CD4-positive, CD25-positive, alpha-beta regulatory T cell (primary cell): ENCODE measurements at regions not wholly inside any gene's neighbourhood (a gene's known extent, or its start where the extent isn't known, plus 50 kb on each side); places are given as distances from the start of the nearest gene placed in this dataset.
"Not testable (repeated sequence)": the region's sequence is repeated elsewhere in the genome, so short reads cannot be mapped to it uniquely, and the experiment has no call there.

Experiments
- ATAC-seq, 2 donors: fragments of 150-1000 bp; cut with Tn5 transposase; one replicate each; pipeline ENCODE4 v1.10.0; 2021; ENCODE audit warnings: low read depth in 2 of 2, moderate number of reproducible peaks in 2 of 2, moderate library complexity in 1 of 2
- DNase-seq, 3 donors: peaks; one replicate each; pipeline versions ENCODE4 v3.0.0 to v3.0.0-alpha.2; 2012 to 2022; ENCODE audit warnings: mixed read lengths in 1 of 3
- H3K27ac ChIP-seq: one replicate; pipeline ENCODE4 v1.7.0; 2013; ENCODE audit warnings: mild to moderate bottlenecking, low read length; ENCODE audit not compliant: insufficient read depth, poor library complexity, severe bottlenecking
- H3K27me3 ChIP-seq: one replicate; pipeline ENCODE4 v1.7.0; 2013; ENCODE audit warnings: low read length; ENCODE audit not compliant: control insufficient read depth, insufficient read depth
- H3K36me3 ChIP-seq: one replicate; pipeline ENCODE4 v1.7.0; 2013; ENCODE audit warnings: mild to moderate bottlenecking, low read length, moderate library complexity; ENCODE audit not compliant: control insufficient read depth, insufficient read depth
- H3K4me1 ChIP-seq: 2 replicates; pipeline ENCODE4 v1.7.0; 2013; ENCODE audit warnings: mild to moderate bottlenecking, low read length; ENCODE audit not compliant: insufficient read depth, control insufficient read depth, poor library complexity, severe bottlenecking
- H3K4me3 ChIP-seq: one replicate; pipeline ENCODE4 v1.7.0; 2013; ENCODE audit warnings: low read depth, mild to moderate bottlenecking, low read length, moderate library complexity
- H3K9me3 ChIP-seq, 2 experiments: 1 replicate in 1 of 2; 2 replicates in 1 of 2; pipeline ENCODE4 v1.7.0; 2013; ENCODE audit warnings: low read length in 2 of 2, mild to moderate bottlenecking in 1 of 2, moderate library complexity in 1 of 2; ENCODE audit not compliant: control insufficient read depth in 2 of 2
- H3K27ac Mint-ChIP-seq, 3 donors: one replicate each; pipeline ENCODE4 v1.8.0; 2020 to 2022; ENCODE audit warnings: mild to moderate bottlenecking in 3 of 3, mixed read lengths in 3 of 3, moderate library complexity in 2 of 3
- H3K27me3 Mint-ChIP-seq: one replicate; pipeline ENCODE4 v1.8.0; 2022; ENCODE audit warnings: mild to moderate bottlenecking, mixed read lengths
- H3K36me3 Mint-ChIP-seq: one replicate; pipeline ENCODE4 v1.8.0; 2020; ENCODE audit warnings: mixed read lengths
- H3K4me1 Mint-ChIP-seq, 4 donors: one replicate each; pipeline ENCODE4 v1.8.0; 2020 to 2022; ENCODE audit warnings: mixed read lengths in 4 of 4, mild to moderate bottlenecking in 1 of 4
- H3K4me3 Mint-ChIP-seq, 4 donors: one replicate each; pipeline ENCODE4 v1.8.0; 2020 to 2022; ENCODE audit warnings: mild to moderate bottlenecking in 4 of 4, mixed read lengths in 4 of 4, moderate library complexity in 3 of 4
- H3K9me3 Mint-ChIP-seq, 7 donors: one replicate each; pipeline ENCODE4 v1.8.0; 2020 to 2022; ENCODE audit warnings: mixed read lengths in 7 of 7, mild to moderate bottlenecking in 3 of 7, moderate library complexity in 2 of 7

GRCh38 chr2:83002706-83003105 lies 1456.4 kb downstream of the SUCLG1 start:
- no peaks in the 10 kb centered on the region for H3K9me3 ChIP-seq
- Mint-ChIP-seq H3K9me3 (peaks cover 0 to 8% (median 0%) of the 10 kb centered on the region in 7 donors), H3K27me3 (no peaks in the 10 kb centered on the region), H3K4me3 (no peak overlapping the region), H3K36me3 (no peaks in the 10 kb centered on the region), H3K4me1 (no peaks in the 10 kb centered on the region), H3K27ac (no peak overlapping the region)
- H3K4me3 ChIP-seq, result no peak overlapping the region
- no peaks in the 10 kb centered on the region for H3K36me3 ChIP-seq
- DNase-seq (no peak), ATAC-seq (no peak)
- no peak overlapping the region for H3K27ac ChIP-seq
- no peaks in the 10 kb centered on the region for H3K27me3 ChIP-seq
- no peaks in the 10 kb centered on the region for H3K4me1 ChIP-seq

- Mint-ChIP-seq H3K4me1 (no peaks in the 10 kb centered on the region), H3K27me3 (no peaks in the 10 kb centered on the region), H3K36me3 (no peaks in the 10 kb centered on the region), H3K4me3 (no peak overlapping the region), H3K9me3 (peaks cover 0 to 14% (median under 1%) of the 10 kb centered on the region in 7 donors), H3K27ac (no peak overlapping the region)
- no peak for ATAC-seq
- H3K4me1 ChIP-seq, result no peaks in the 10 kb centered on the region
- no peaks in the 10 kb centered on the region for H3K27me3 ChIP-seq
- H3K36me3 ChIP-seq, result no peaks in the 10 kb centered on the region
- no peaks in the 10 kb centered on the region for H3K9me3 ChIP-seq
- no peak overlapping the region for H3K27ac ChIP-seq
- no peak overlapping the region for H3K4me3 ChIP-seq
- no peak for DNase-seq
Measured at GRCh38 chr2:82998781-82999180, 1460.3 kb downstream of the SUCLG1 start.

- Histone ChIP-seq H3K36me3 (no peaks in the 10 kb centered on the region), H3K4me1 (no peaks in the 10 kb centered on the region), H3K9me3 (peaks cover 0 to 2% of the 10 kb centered on the region in 2 experiments), H3K4me3 (no peak overlapping the region), H3K27ac (no peak overlapping the region), H3K27me3 (no peaks in the 10 kb centered on the region)
- H3K4me1 Mint-ChIP-seq, result no peaks in the 10 kb centered on the region
- no peaks in the 10 kb centered on the region for H3K36me3 Mint-ChIP-seq
- no peak overlapping the region for H3K27ac Mint-ChIP-seq
- H3K9me3 Mint-ChIP-seq, result peaks cover 0 to 25% (median 8%) of the 10 kb centered on the region in 7 donors
- DNase-seq (no peak), ATAC-seq (no peak)
- H3K27me3 Mint-ChIP-seq, result no peaks in the 10 kb centered on the region
- H3K4me3 Mint-ChIP-seq, result no peak overlapping the region
Measured at GRCh38 chr2:82996217-82996616, 1462.9 kb downstream of the SUCLG1 start.

GRCh38 chr2:82994151-82994550 lies 1464.9 kb downstream of the SUCLG1 start:
- no peak overlapping the region for H3K27ac ChIP-seq
- H3K4me1 Mint-ChIP-seq, result no peaks in the 10 kb centered on the region
- no peaks in the 10 kb centered on the region for H3K27me3 ChIP-seq
- H3K4me1 ChIP-seq, result no peaks in the 10 kb centered on the region
- ATAC-seq (no peak), DNase-seq (no peak)
- H3K9me3 Mint-ChIP-seq, result peaks cover 1 to 32% (median 10%) of the 10 kb centered on the region in 7 donors
- H3K4me3 Mint-ChIP-seq, result no peak overlapping the region
- H3K27ac Mint-ChIP-seq, result no peak overlapping the region
- no peaks in the 10 kb centered on the region for H3K36me3 Mint-ChIP-seq
- no peaks in the 10 kb centered on the region for H3K27me3 Mint-ChIP-seq
- no peaks in the 10 kb centered on the region for H3K36me3 ChIP-seq
- H3K9me3 ChIP-seq, result peaks cover 0 to 2% of the 10 kb centered on the region in 2 experiments
- H3K4me3 ChIP-seq, result no peak overlapping the region

GRCh38 chr2:82993609-82994008 lies 1465.5 kb downstream of the SUCLG1 start:
- Mint-ChIP-seq H3K4me3 (no peak overlapping the region), H3K27me3 (no peaks in the 10 kb centered on the region), H3K9me3 (peaks cover 1 to 32% (median 8%) of the 10 kb centered on the region in 7 donors)

DNA sequence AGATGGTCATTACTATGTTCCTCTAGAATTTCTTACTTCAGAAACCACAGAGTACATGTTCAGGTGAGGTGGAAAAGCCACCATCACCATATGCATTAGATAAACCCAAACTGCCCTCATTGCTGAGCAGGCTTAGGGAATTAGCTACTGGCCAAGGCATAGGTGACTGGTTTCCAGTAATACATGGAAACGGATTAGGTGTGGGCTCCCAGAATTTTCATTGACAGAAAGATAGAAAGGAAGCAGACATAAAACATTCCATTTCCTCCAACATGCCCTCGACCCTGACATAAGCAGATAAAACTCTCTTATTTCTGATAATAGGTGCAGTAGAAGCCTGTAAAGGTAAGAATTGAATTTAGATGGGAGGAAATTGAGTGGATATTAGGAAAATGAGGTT lies 1466.1 kb downstream of the SUCLG1 start:
- peaks cover 0 to 2% of the 10 kb centered on the region in 2 experiments for H3K9me3 ChIP-seq
- DNase-seq (no peak), ATAC-seq (no peak)
- H3K27me3 ChIP-seq, result no peaks in the 10 kb centered on the region
- Mint-ChIP-seq H3K27ac (no peak overlapping the region), H3K9me3 (peaks cover 1 to 32% (median 8%) of the 10 kb centered on the region in 7 donors), H3K27me3 (no peaks in the 10 kb centered on the region), H3K36me3 (no peaks in the 10 kb centered on the region), H3K4me3 (no peak overlapping the region), H3K4me1 (no peaks in the 10 kb centered on the region)
- no peaks in the 10 kb centered on the region for H3K4me1 ChIP-seq
- no peaks in the 10 kb centered on the region for H3K36me3 ChIP-seq
- H3K4me3 ChIP-seq, result no peak overlapping the region
- no peak overlapping the region for H3K27ac ChIP-seq

More at GRCh38 chr2:82993609-82994008, 1465.5 kb downstream of the SUCLG1 start:
- Histone ChIP-seq H3K36me3 (no peaks in the 10 kb centered on the region), H3K27ac (no peak overlapping the region), H3K4me3 (no peak overlapping the region), H3K27me3 (no peaks in the 10 kb centered on the region), H3K4me1 (no peaks in the 10 kb centered on the region), H3K9me3 (peaks cover 0 to 2% of the 10 kb centered on the region in 2 experiments)
- no peaks in the 10 kb centered on the region for H3K4me1 Mint-ChIP-seq
- no peak overlapping the region for H3K27ac Mint-ChIP-seq
- H3K36me3 Mint-ChIP-seq, result no peaks in the 10 kb centered on the region
- ATAC-seq (no peak), DNase-seq (no peak)

GRCh38 chr2:82987706-82988105 lies 1471.4 kb downstream of the SUCLG1 start:
- not testable (repeated sequence) for DNase-seq

GRCh38 chr2:82986899-82987298 lies 1472.2 kb downstream of the SUCLG1 start:
- Histone ChIP-seq H3K36me3 (no peaks in the 10 kb centered on the region), H3K27ac (no peak overlapping the region), H3K4me3 (no peak overlapping the region), H3K9me3 (peaks cover 5 to 6% of the 10 kb centered on the region in 2 experiments), H3K27me3 (no peaks in the 10 kb centered on the region), H3K4me1 (no peaks in the 10 kb centered on the region)
- Mint-ChIP-seq H3K27me3 (no peaks in the 10 kb centered on the region), H3K9me3 (peaks cover 3 to 31% (median 7%) of the 10 kb centered on the region in 7 donors), H3K27ac (no peak overlapping the region), H3K4me3 (no peak overlapping the region), H3K36me3 (no peaks in the 10 kb centered on the region), H3K4me1 (no peaks in the 10 kb centered on the region)
- ATAC-seq (no peak), DNase-seq (no peak)

More at GRCh38 chr2:82987706-82988105, 1471.4 kb downstream of the SUCLG1 start:
- H3K9me3 ChIP-seq, H3K4me3 Mint-ChIP-seq, H3K4me3 ChIP-seq, H3K4me1 ChIP-seq, H3K27ac Mint-ChIP-seq, H3K27me3 Mint-ChIP-seq, H3K27ac ChIP-seq, H3K36me3 ChIP-seq, ATAC-seq, H3K36me3 Mint-ChIP-seq, H3K27me3 ChIP-seq, H3K4me1 Mint-ChIP-seq: not testable (repeated sequence)
- peaks cover 3 to 37% (median 6%) of the 10 kb centered on the region in 7 donors for H3K9me3 Mint-ChIP-seq
